ENCODE measurements at regions not wholly inside any gene's neighbourhood (a gene's known extent, or its start where the extent isn't known, plus 50 kb on each side); places are given as distances from the start of the nearest gene placed in this dataset.

GRCh38 chr2:49360407-49360767, 206.1 kb upstream of the FSHR start:
- peaks cover 13% of the 10 kb centered on the region for H3K4me1 Mint-ChIP-seq
- no peak for DNase-seq
- H3K27me3 ChIP-seq (ENCODE audit: control insufficient read depth, insufficient read depth, low read length, poor library complexity, severe bottlenecking): no peaks in the 10 kb centered on the region
- H3K36me3 Mint-ChIP-seq (ENCODE audit: low read depth): peaks cover 8% of the 10 kb centered on the region
- H3K27ac ChIP-seq (ENCODE audit: low read depth, low read length): no peak overlapping the region
- H3K9me3 Mint-ChIP-seq: peaks cover 26% of the 10 kb centered on the region
- no peaks in the 10 kb centered on the region for H3K4me1 ChIP-seq (ENCODE audit: control insufficient read depth, insufficient read depth, low read length)
- H3K27me3 Mint-ChIP-seq (ENCODE audit: insufficient read depth): peaks cover 1% of the 10 kb centered on the region
- no peak overlapping the region for H3K4me3 Mint-ChIP-seq
- 68 to 80% methylated on average over 1 to 2 of the region's 2 CpGs for WGBS, 2 experiments (ENCODE audit: insufficient coverage in 1 of 2, insufficient read length in 1 of 2)
- no peak for TF ChIP-seq CTCF (conservative IDR thresholded peaks at IDR 0.05)
- no peak overlapping the region for H3K27ac Mint-ChIP-seq
- H3K4me3 ChIP-seq (ENCODE audit: low read length): no peak overlapping the region
- H3K36me3 ChIP-seq (ENCODE audit: control insufficient read depth, insufficient read depth, low read length): no peaks in the 10 kb centered on the region
- H3K9ac ChIP-seq (ENCODE audit: extremely low read depth, low read length, poor library complexity, severe bottlenecking): no peak overlapping the region
- H3K9me3 ChIP-seq (ENCODE audit: control insufficient read depth, low read length): peaks cover 22% of the 10 kb centered on the region

- Mint-ChIP-seq H3K27me3 (ENCODE audit: insufficient read depth) (peaks cover 1% of the 10 kb centered on the region), H3K27ac (no peak overlapping the region), H3K36me3 (ENCODE audit: low read depth) (peaks cover 8% of the 10 kb centered on the region), H3K9me3 (peaks cover 26% of the 10 kb centered on the region), H3K4me1 (peaks cover 13% of the 10 kb centered on the region), H3K4me3 (no peak overlapping the region)
- Histone ChIP-seq H3K36me3 (ENCODE audit: control insufficient read depth, insufficient read depth, low read length) (no peaks in the 10 kb centered on the region), H3K4me1 (ENCODE audit: control insufficient read depth, insufficient read depth, low read length) (no peaks in the 10 kb centered on the region), H3K27me3 (ENCODE audit: control insufficient read depth, insufficient read depth, low read length, poor library complexity, severe bottlenecking) (no peaks in the 10 kb centered on the region), H3K9me3 (ENCODE audit: control insufficient read depth, low read length) (peaks cover 22% of the 10 kb centered on the region), H3K27ac (ENCODE audit: low read depth, low read length) (no peak overlapping the region), H3K9ac (ENCODE audit: extremely low read depth, low read length, poor library complexity, severe bottlenecking) (no peak overlapping the region), H3K4me3 (ENCODE audit: low read length) (no peak overlapping the region)
- no peak for TF ChIP-seq CTCF (conservative IDR thresholded peaks at IDR 0.05)
- 71% methylated on average over 2 of the region's 2 CpGs; no CpG with 5 or more reads in 1 of the 2 experiments for WGBS, 2 experiments (ENCODE audit: insufficient coverage in 1 of 2, insufficient read length in 1 of 2)
- no peak for DNase-seq
These were observed 205.5 kb upstream of the FSHR start for GRCh38 chr2:49359721-49360406.

GRCh38 chr2:49355611-49356010, 201.3 kb upstream of the FSHR start:
- H3K27me3 ChIP-seq (ENCODE audit: control insufficient read depth, insufficient read depth, low read length, poor library complexity, severe bottlenecking): no peaks in the 10 kb centered on the region
- no peaks in the 10 kb centered on the region for H3K4me1 ChIP-seq (ENCODE audit: control insufficient read depth, insufficient read depth, low read length)
- H3K27ac Mint-ChIP-seq: no peak overlapping the region
- peaks cover 6% of the 10 kb centered on the region for H3K9me3 Mint-ChIP-seq
- no peak overlapping the region for H3K9ac ChIP-seq (ENCODE audit: extremely low read depth, low read length, poor library complexity, severe bottlenecking)
- H3K4me1 Mint-ChIP-seq: peaks cover 23% of the 10 kb centered on the region
- H3K4me3 Mint-ChIP-seq: no peak overlapping the region
- no peaks in the 10 kb centered on the region for H3K9me3 ChIP-seq (ENCODE audit: control insufficient read depth, low read length)
- H3K36me3 ChIP-seq (ENCODE audit: control insufficient read depth, insufficient read depth, low read length): no peaks in the 10 kb centered on the region
- H3K36me3 Mint-ChIP-seq (ENCODE audit: low read depth): no peaks in the 10 kb centered on the region
- TF ChIP-seq CTCF (conservative IDR thresholded peaks at IDR 0.05): no peak
- no peak overlapping the region for H3K4me3 ChIP-seq (ENCODE audit: low read length)
- DNase-seq: no peak
- H3K27ac ChIP-seq (ENCODE audit: low read depth, low read length): no peak overlapping the region
- no peaks in the 10 kb centered on the region for H3K27me3 Mint-ChIP-seq (ENCODE audit: insufficient read depth)
